EL (cell line): ENCODE measurements at regions not wholly inside any gene's neighbourhood (a gene's known extent, or its start where the extent isn't known, plus 50 kb on each side); places are given as distances from the start of the nearest gene placed in this dataset.

Experiments used
- DNase-seq: peaks from one replicate; pipeline ENCODE4 v3.0.0-alpha.2; 2016

- no peak for DNase-seq
Observed at GRCh38 chr11:113579292-113579940, 104.2 kb upstream of the DRD2 start.

DNA sequence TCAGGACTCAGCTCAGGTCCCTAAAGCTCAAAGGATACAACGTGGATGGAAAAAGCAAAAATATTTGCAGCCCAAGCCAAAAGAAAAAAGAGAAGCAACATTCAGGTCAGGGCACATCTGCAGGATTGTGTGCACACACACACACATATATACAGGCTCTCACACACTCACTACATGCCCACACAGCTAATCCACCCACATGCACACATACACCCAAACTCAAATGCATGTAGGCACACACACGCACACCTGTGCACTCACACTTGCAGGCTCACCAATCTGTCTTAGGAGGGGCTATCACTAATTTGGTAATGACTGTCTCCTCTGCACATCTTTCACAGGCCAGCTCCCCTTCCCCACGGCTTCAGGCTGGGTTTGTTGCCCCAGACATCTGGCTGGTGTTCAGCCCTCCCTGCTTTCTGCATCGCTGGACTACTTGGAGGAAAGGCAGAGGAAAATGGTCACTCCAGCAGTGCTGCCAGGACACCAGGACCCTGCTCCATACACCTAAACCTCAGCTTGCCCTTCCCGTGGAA, 103.6 kb upstream of the DRD2 start:
- DNase-seq, result no peak

- no peak for DNase-seq
Observed at GRCh38 chr11:113578033-113578380, 102.8 kb upstream of the DRD2 start.

GRCh38 chr11:113577356-113578032, 102.3 kb upstream of the DRD2 start:
- no peak for DNase-seq

DNA sequence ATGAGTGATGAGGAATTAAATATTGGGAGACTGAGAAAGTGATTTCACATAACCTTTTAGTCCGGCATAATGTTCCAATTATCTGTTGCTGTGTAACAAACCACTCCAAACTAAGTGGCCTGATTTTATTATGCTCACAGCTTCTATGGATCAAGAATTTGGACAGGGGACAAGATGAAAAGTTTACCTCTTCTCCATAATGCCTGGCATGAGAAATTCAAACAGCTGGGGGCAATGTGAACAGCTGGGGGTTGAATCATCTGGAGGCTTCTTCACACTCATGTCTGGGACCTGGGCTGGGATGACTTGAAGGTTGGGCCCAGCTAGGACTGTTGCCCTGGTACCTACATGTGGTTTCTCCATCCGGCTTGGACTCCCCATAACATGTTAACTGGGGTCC, 99.4 kb upstream of the DRD2 start:
- no peak for DNase-seq

- no peak for DNase-seq
Observed at GRCh38 chr11:113574171-113574570, 99.0 kb upstream of the DRD2 start.

- DNase-seq, result peak; percentile 41
Observed at GRCh38 chr11:113572136-113572735, 97.0 kb upstream of the DRD2 start.

DNA sequence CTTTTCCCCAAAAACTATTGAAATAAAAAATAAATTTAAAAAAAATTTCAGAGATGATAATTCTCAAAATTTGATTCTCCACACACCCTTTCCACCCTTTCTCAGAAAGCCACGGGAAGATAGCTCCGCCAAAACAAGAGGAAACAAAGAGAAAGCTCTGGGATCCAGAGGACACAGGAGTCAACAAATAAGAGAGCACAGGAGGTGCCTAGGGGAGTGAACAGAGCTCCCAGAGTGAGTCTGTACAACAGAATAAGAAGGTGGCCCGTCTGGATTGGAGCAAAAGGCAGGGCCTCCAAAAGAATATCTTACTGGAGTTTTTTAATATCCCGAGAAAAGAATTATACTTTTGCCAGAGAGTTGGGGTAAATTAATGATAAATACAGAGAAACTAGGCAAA, 96.3 kb upstream of the DRD2 start:
- no peak for DNase-seq

DNA sequence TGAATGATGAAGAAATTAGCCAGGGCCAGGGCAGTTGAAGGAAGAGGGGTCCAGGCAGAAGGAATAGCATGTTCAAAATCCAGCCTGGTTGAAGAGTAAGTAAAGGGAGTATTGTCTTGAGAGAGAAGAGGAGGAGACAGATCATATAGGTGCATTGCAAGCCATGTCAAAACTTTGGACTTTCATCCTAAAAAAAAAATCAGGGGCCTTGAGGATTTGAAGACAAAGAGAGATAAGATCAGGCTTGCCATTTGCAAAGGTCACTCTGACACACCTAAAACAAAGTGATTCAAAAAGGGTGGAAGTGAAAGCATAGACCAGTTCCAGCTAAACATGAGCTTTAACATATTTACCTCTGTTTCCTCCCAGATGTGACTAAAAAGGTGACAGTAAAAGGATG, 95.7 kb upstream of the DRD2 start:
- DNase-seq, result no peak

- no peak for DNase-seq
Observed at GRCh38 chr11:113569391-113569790, 94.2 kb upstream of the DRD2 start.

DNA sequence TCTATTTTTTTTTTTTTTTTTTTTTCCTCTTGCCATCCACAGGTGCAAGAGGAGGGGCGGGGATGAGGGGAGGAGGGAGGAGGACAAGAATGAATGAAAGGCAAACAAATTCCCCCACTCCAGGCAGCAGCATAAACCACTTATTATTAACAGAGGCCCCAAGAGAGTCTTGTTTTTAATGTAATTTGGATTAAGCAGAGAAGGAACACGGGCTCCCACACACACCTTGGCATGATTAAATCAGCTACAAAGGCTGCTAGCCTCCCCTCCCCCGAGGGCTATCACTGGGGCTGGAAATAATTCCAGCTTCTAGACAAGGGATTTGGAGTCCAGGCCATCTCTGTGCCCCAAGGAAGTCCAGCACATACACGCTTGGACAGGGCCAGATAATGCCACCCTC, 93.4 kb upstream of the DRD2 start:
- DNase-seq, result no peak

DNA sequence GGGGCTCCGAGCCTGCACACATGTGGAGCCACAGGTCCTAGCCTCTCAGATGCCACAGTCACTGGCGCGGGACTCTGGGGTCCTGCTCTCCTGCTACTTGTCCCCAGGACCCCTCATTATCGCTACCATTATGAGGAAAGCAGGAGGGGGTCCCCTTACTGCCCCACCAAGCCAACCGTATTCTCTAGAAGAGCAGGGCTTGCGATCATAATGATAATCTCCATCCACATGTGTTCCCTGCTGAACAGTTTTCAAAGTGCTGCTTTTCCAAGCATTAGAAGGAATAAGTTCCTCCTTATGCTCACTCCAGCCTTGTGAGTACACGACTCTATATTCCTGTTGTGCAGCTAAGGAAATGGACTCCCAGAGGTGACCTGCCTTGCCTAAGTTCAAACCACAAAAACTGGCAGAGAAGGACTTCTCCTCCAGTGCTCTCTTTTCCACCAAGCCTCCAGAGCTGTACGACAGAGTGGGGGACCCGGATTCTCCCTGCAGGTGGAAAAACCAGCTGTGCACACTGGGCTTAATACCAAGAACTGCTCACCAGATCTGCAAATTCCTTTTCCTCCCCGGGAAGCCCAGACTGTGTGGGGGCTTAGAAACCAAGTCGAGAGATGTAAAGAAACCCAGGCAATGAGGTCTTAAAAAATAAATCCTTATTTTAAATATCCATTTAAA, 92.8 kb upstream of the DRD2 start:
- no peak for DNase-seq

DNA sequence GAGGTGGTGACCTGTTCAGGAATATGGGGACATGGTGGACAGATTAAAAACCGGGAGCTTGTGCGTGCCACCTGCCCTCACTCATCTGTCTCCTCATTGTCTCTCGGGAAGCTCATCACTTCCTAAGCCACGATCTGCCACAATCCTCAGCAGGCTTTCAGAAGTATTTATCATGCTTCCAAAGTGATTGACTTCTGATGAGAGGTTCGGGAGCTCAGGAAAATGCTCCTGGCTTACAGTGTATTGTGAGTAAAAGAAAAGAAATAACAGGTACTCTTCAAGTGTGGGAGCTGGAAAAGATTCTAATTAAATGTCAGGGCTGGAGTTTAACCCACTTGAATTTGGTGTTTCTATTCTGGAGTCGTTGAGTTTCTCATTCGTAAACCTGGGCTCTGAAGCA, 91.9 kb upstream of the DRD2 start:
- DNase-seq, result no peak

DNA sequence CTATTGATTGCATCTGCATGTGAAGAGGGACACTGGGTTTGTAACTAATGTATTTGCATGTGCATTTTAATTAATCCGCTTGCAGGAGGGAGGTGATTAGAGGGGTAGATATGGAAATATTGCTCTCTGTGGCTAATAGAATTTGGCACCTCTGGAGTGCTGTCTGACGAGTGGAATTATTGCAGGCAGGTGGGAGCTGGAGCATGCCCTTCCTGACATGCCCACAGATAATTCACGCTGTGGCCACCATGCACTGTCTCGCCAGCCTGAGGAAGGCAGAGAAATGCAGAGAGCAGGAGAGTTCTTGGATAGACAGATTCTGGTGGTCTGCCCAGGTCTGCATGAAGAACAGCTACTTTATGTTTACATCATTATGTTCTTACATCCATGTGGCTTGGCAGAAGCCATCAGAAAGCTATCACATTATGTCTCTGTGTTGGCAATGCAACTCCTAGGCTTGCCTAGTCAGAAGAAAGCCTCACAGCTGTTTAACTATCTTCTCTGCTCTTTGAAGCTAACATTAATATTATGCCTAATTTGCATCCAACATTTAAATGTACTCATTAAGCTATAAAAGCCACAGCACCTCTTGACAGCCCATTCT, 89.4 kb upstream of the DRD2 start:
- no peak for DNase-seq

- no peak for DNase-seq
Observed at GRCh38 chr11:113563766-113564526, 88.7 kb upstream of the DRD2 start.

GRCh38 chr11:113562981-113563461, 87.8 kb upstream of the DRD2 start:
- peak; percentile 20 for DNase-seq

DNA sequence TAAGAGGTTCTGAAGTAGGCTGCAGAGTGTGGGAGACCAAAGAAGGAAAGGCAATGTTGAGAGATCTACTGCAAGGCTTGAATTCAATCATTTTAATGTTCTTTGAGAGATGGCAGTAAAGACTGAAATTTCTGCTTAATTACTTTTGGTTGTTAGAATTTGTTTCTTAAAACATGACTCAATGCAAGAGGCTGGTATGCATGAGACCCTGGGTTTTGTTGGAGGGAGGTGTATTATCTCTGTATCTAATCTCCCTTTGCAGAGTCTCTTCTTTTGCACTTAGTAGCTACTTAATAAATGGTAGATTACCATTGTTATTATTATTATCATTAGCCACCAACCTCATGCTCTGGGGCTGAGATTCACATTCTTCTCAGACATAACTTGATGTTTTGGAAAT, 87.4 kb upstream of the DRD2 start:
- DNase-seq, result no peak

DNA sequence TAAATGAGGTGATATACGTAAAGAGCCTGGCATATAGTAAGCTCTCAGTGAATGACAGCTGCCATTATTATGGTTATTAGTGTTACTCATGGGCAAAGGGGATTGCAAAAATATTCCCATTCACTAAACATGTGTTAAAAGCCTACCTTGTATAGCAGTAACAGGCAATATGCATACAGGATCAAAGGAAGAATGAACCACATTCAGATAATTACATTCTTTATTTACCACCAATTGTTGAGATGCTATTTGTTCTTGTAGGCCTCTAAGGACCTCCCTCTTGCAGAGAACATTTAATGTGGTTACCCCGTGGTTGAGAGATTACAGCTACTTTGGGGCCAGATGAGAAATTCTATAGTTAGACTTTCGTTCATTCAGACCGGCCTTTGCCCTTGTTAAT, 82.7 kb upstream of the DRD2 start:
- no peak for DNase-seq

DNA sequence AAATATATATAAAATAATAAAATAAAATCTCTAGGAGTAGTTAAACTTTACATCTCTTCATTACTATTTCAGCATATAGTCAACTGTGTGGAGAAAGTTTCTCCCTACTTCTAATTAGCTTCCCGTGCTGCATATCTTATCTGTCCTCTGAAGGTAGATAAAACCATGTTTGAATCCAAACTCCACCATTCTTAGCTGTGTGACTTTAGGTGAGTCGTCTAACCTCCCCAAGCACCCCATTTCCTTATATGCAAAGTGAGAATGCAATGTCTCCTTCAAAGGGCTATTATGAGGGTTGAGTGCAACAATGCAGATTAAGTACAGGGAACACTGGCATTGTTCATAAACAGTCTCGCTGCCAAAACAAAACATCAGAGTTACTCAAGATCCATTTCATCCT, 80.8 kb upstream of the DRD2 start:
- no peak for DNase-seq

DNA sequence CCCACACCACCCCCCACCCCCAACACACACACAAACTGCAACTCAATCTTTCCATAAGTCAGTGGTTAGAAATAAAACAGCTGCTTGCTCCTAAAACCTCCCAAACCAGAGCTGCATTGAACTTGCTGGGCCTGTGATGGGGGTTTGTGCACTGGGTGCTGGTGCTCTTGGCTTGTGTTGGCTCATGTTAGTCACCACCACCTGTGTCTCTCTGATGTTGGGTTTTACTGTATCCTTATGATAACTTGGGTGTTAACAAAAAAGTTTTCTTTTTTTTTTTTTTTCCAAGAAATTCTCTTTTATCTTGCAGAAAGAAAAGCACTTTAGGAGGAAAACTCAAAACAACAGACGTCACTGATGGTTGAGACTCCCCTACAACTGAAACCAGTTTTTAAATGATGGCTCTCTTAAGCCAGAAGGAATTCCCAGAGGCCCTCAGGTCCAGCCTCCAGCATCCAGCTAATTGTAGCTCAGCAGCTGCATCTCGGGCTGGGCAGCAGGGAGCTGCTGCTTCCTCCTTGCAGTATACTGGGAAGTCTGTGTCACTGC, 79.9 kb upstream of the DRD2 start:
- DNase-seq, result no peak

GRCh38 chr11:113554526-113554925, 79.3 kb upstream of the DRD2 start:
- no peak for DNase-seq

DNA sequence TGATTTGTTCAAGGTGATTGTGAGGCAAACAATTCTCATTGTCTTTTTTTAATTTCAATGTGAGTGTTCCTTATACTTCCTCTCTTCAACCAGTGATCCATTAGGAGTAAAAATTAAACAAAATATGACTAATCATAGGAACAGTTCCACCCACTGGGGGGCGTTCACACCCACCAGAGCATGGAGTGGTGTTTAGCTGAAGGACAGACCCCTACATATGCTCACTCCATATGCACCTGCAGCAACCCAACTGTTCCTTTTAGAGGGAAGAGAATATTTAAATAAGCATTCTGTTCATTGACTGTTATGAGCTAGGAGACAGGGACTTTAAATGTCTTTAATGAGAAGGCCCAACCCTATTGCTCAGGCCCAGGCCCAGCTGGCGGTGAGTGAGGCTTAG, 78.7 kb upstream of the DRD2 start:
- DNase-seq, result no peak
